GM12878 (cell line): ENCODE measurements at regions not wholly inside any gene's neighbourhood (a gene's known extent, or its start where the extent isn't known, plus 50 kb on each side); places are given as distances from the start of the nearest gene placed in this dataset.

Experiments
- ATAC-seq: fragments of 200-7000 bp; cut with Tn5 transposase; 3 replicates; pipeline ENCODE4 v1.9.1; 2020; ENCODE audit warnings: mild to moderate bottlenecking, moderate library complexity
- BruUV-seq: library from RNA; stranded (reverse); fragments of 400-500 nt; replicated peaks from 2 replicates; lab custom pipeline; 2021; lab: Mats Ljungman, UMichigan
- CTCF ChIA-PET: fragments of 300-600 bp; sonication (Branson Sonifier 250); formaldehyde crosslinking; extraction: SDS; loops from one replicate; lab custom pipeline; 2021; ENCODE audit warnings: inconsistent platforms; lab: Yijun Ruan, JAX
- POLR2A ChIA-PET: fragments of 350-600 bp; formaldehyde crosslinking; extraction: SDS; loops from one replicate; lab custom pipeline; 2021; ENCODE audit warnings: inconsistent platforms; lab: Charles Lee
- RAD21 ChIA-PET: fragments of 300-600 bp; sonication (Branson Sonifier 250); formaldehyde crosslinking; loops from one replicate; lab custom pipeline; 2023; ENCODE audit warnings: antibody characterized with exemption; ENCODE audit not compliant: unreplicated experiment; lab: Charles Lee
- SMC1A ChIA-PET: fragments of 300-600 bp; sonication (Branson Sonifier 250); formaldehyde crosslinking; loops from one replicate; lab custom pipeline; 2023; ENCODE audit not compliant: unreplicated experiment, uncharacterized antibody; lab: Charles Lee
- DNase-seq: peaks from one replicate; pipeline ENCODE4 v3.0.0-alpha.2; 2011; ENCODE audit warnings: low read depth, low spot score
- FAIRE-seq: peaks from 3 replicates; lab custom pipeline; 2011; peaks lifted over from hg19 to GRCh38; lab: Jason Lieb, UNC
- H2AFZ ChIP-seq: 2 replicates; pipeline ENCODE4 v1.6.0; 2011; ENCODE audit warnings: low read depth, low read length, control low read depth; ENCODE audit not compliant: control insufficient read depth
- H3K27ac ChIP-seq: 2 replicates; pipeline ENCODE4 v1.5.1; 2011; ENCODE audit warnings: control low read depth; ENCODE audit not compliant: control insufficient read depth, insufficient read depth
- H3K27me3 ChIP-seq, 2 experiments: replicated peaks in 1 of 2; 2 replicates each; pipeline versions ENCODE4 v1.6.0 to v1.6.1; 2011; ENCODE audit warnings: low read length in 1 of 2; ENCODE audit not compliant: control insufficient read depth in 2 of 2, insufficient read depth in 2 of 2
- H3K36me3 ChIP-seq, 2 experiments: 2 replicates each; pipeline ENCODE4 v1.5.1; 2011; ENCODE audit warnings: low read length in 1 of 2; ENCODE audit not compliant: control insufficient read depth in 2 of 2, insufficient read depth in 2 of 2
- H3K4me1 ChIP-seq: 2 replicates; pipeline ENCODE4 v1.6.1; 2011; ENCODE audit warnings: mild to moderate bottlenecking, low read length, moderate library complexity, mixed read lengths; ENCODE audit not compliant: control insufficient read depth, insufficient read depth
- H3K4me2 ChIP-seq: 2 replicates; pipeline ENCODE4 v1.6.0; 2011; ENCODE audit warnings: control low read depth; ENCODE audit not compliant: control insufficient read depth, insufficient read depth
- H3K4me3 ChIP-seq: fragments of 200-600 bp; sonication (generic); 2 replicates; pipeline ENCODE4 v1.5.1; 2016
- H3K79me2 ChIP-seq: 2 replicates; pipeline ENCODE4 v1.6.0; 2011; ENCODE audit warnings: low read length; ENCODE audit not compliant: control insufficient read depth, insufficient read depth
- H3K9ac ChIP-seq: 2 replicates; pipeline ENCODE4 v1.8.0; 2011; ENCODE audit warnings: low read length, control low read depth, mixed read lengths; ENCODE audit not compliant: control insufficient read depth, insufficient read depth
- H3K9me3 ChIP-seq: replicated peaks from 3 replicates; pipeline ENCODE4 v1.5.1; 2011; ENCODE audit warnings: mild to moderate bottlenecking, low read length; ENCODE audit not compliant: control insufficient read depth, insufficient read depth
- H4K20me1 ChIP-seq: 2 replicates; pipeline ENCODE4 v1.6.0; 2011; ENCODE audit not compliant: control insufficient read depth, insufficient read depth
- BCL11A ChIP-seq: IDR thresholded peaks from 2 replicates; pipeline ENCODE4 v1.6.1; 2011; ENCODE audit warnings: low read depth, low read length
- MEF2A ChIP-seq: IDR thresholded peaks from 2 replicates; pipeline ENCODE4 v1.6.1; 2011; ENCODE audit warnings: low read depth, mild to moderate bottlenecking, low read length, moderate library complexity; ENCODE audit not compliant: insufficient read depth
- MEF2B ChIP-seq: fragments of 450-650 bp; IDR thresholded peaks from 2 replicates; pipeline ENCODE4 v1.6.1; 2018; ENCODE audit warnings: mild to moderate bottlenecking, moderate library complexity; ENCODE audit not compliant: partially characterized antibody, poor library complexity, severe bottlenecking
- MTA2 ChIP-seq: fragments of 450-650 bp; IDR thresholded peaks from 2 replicates; pipeline ENCODE4 v1.6.1; 2016; ENCODE audit warnings: low read depth, mild to moderate bottlenecking, moderate library complexity
- NFYA ChIP-seq: IDR thresholded peaks from 2 replicates; pipeline ENCODE4 v1.6.1; 2011; ENCODE audit warnings: low read depth, mild to moderate bottlenecking, low read length, improper control_type of control experiment, borderline replicate concordance
- YY1 ChIP-seq: IDR thresholded peaks from 2 replicates; pipeline ENCODE4 v1.6.1; 2011; ENCODE audit warnings: low read depth, mild to moderate bottlenecking, low read length
- ZNF207 ChIP-seq: fragments of 450-650 bp; IDR thresholded peaks from 2 replicates; pipeline ENCODE4 v1.6.1; 2014; ENCODE audit warnings: antibody characterized with exemption, mild to moderate bottlenecking, borderline replicate concordance
- WGBS: methylation state at CpG from one replicate; pipeline ENCODE4 v1.1.6; 2016; ENCODE audit warnings: low lambda C conversion rate; ENCODE audit not compliant: insufficient replicate concordance, insufficient coverage; ENCODE audit errors: missing lambda C conversion rate; 5-methylcytosine and 5-hydroxymethylcytosine counted together
- in situ Hi-C: fragments of 300-500 bp; cut with MboI; formaldehyde crosslinking; loops from 9 replicates; pipeline ENCODE4 v1.14.3; 2018; ENCODE audit warnings: mixed read lengths
- intact Hi-C: fragments of 100-400 bp; cut with micrococcal nuclease; formaldehyde crosslinking; loops from one replicate; pipeline ENCODE4 v1.14.2; 2022; ENCODE audit not compliant: unreplicated experiment
- TF ChIP-seq, protein P1 (sequence below): fragments of 450-650 bp; IDR thresholded peaks from 2 replicates; pipeline ENCODE4 v1.6.1; 2017; ENCODE audit warnings: low read depth, mild to moderate bottlenecking, moderate library complexity

DNA sequence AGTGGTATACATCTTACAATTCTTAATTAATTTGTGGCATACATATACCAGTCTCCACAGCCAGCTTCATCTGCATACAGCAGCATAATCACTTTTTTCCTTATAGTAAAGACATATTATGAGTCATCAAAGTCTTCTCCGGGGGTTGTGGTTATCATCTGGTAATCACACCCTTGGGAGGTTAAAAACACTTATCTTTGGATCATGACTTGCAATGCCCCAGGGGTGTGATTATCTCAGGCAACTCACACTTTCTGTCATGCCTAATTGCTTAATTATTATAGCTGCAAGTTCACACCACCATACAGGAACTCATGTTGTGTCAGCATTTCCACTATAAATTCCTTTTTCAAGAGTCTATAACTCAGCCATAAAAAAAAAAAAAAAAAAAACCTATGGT lies 218.4 kb downstream of the ANXA1 start:
- H4K20me1 ChIP-seq = no peaks in the 10 kb centered on the region
- H3K4me3 ChIP-seq = no peak overlapping the region
- ChIA-PET CTCF (no interaction called here), SMC1A (interaction anchor here (0.6 kb wide), 2 partner anchors 467 to 1182 kb away, joined by 3 read pairs; no protein-coding TSS in a partner anchor), POLR2A (no interaction called here), RAD21 (no interaction called here)
- in situ Hi-C loops (no loop called here), intact Hi-C loops (no loop called here)
- 0% methylated on average over 1 of the region's 1 CpG for WGBS
- peak; percentile 58 for TF ChIP-seq MEF2B
- TF ChIP-seq ZNF207 = no peak
- peak; percentile 24; the same call in 1 of the 2 replicates for TF ChIP-seq BCL11A
- no peak for TF ChIP-seq MEF2A
- peak; percentile 45; the same call in 1 of the 2 replicates for TF ChIP-seq MTA2
- no peak for TF ChIP-seq NFYA
- no peak for TF ChIP-seq YY1
- TF ChIP-seq, protein P1, sequence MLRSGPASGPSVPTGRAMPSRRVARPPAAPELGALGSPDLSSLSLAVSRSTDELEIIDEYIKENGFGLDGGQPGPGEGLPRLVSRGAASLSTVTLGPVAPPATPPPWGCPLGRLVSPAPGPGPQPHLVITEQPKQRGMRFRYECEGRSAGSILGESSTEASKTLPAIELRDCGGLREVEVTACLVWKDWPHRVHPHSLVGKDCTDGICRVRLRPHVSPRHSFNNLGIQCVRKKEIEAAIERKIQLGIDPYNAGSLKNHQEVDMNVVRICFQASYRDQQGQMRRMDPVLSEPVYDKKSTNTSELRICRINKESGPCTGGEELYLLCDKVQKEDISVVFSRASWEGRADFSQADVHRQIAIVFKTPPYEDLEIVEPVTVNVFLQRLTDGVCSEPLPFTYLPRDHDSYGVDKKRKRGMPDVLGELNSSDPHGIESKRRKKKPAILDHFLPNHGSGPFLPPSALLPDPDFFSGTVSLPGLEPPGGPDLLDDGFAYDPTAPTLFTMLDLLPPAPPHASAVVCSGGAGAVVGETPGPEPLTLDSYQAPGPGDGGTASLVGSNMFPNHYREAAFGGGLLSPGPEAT = no peak
- no peak overlapping the region for H3K9ac ChIP-seq
- DNase-seq (no peak), FAIRE-seq (no peak), ATAC-seq (no peak; the same call in 2 of the 3 replicates)
- no peaks in the 10 kb centered on the region for H3K27me3 ChIP-seq
- no peaks in the 10 kb centered on the region for H3K4me1 ChIP-seq
- no peak overlapping the region for H2AFZ ChIP-seq
- H3K4me2 ChIP-seq = no peak overlapping the region
- H3K27ac ChIP-seq = no peak overlapping the region
- no peaks in the 10 kb centered on the region for H3K79me2 ChIP-seq
- no peaks in the 10 kb centered on the region for H3K36me3 ChIP-seq
- no peaks in the 10 kb centered on the region; the same call in 2 of the 3 replicates for H3K9me3 ChIP-seq
- BruUV-seq = no TSS peak
